H7 (cell line): ENCODE measurements at regions not wholly inside any gene's neighbourhood (a gene's known extent, or its start where the extent isn't known, plus 50 kb on each side); places are given as distances from the start of the nearest gene placed in this dataset.

Experiments used
- DNase-seq: peaks from one replicate; pipeline ENCODE4 v3.0.0; 2012
- H3K27me3 ChIP-seq: 2 replicates; pipeline ENCODE4 v1.6.0; 2011; ENCODE audit warnings: mild to moderate bottlenecking, low read length; ENCODE audit not compliant: control insufficient read depth, insufficient read depth
- H3K36me3 ChIP-seq: replicated peaks from 2 replicates; pipeline ENCODE4 v1.5.1; 2011; ENCODE audit warnings: low read length; ENCODE audit not compliant: control insufficient read depth, insufficient read depth
- H3K4me3 ChIP-seq: 2 replicates; pipeline ENCODE4 v1.5.1; 2011; ENCODE audit warnings: low read depth, mild to moderate bottlenecking, control low read depth, low read length, moderate library complexity; ENCODE audit not compliant: insufficient read depth

- Histone ChIP-seq H3K4me3 (no peak overlapping the region), H3K27me3 (no peaks in the 10 kb centered on the region), H3K36me3 (no peaks in the 10 kb centered on the region)
- DNase-seq: no peak
Observed at GRCh38 chr13:61180234-61180633, 235.4 kb downstream of the PCDH20 start.

- DNase-seq: no peak
- Histone ChIP-seq H3K36me3 (no peaks in the 10 kb centered on the region), H3K4me3 (no peak overlapping the region), H3K27me3 (no peaks in the 10 kb centered on the region)
Observed at GRCh38 chr13:61179741-61180140, 235.9 kb downstream of the PCDH20 start.

GRCh38 chr13:61170856-61171255, 244.8 kb downstream of the PCDH20 start:
- Histone ChIP-seq H3K4me3 (no peak overlapping the region), H3K36me3 (no peaks in the 10 kb centered on the region), H3K27me3 (no peaks in the 10 kb centered on the region)
- DNase-seq: no peak

GRCh38 chr13:61162636-61163035, 253.0 kb downstream of the PCDH20 start:
- DNase-seq: no peak
- Histone ChIP-seq H3K27me3 (no peaks in the 10 kb centered on the region), H3K4me3 (no peak overlapping the region), H3K36me3 (no peaks in the 10 kb centered on the region)

- DNase-seq: no peak
- no peak overlapping the region for H3K4me3 ChIP-seq
- H3K36me3 ChIP-seq: no peaks in the 10 kb centered on the region
- H3K27me3 ChIP-seq: no peaks in the 10 kb centered on the region
Observed at GRCh38 chr13:61162106-61162505, 253.5 kb downstream of the PCDH20 start.

- H3K36me3 ChIP-seq: no peaks in the 10 kb centered on the region
- H3K4me3 ChIP-seq: no peak overlapping the region
- no peak for DNase-seq
Observed at GRCh38 chr13:61156753-61157152, 258.9 kb downstream of the PCDH20 start.

GRCh38 chr13:61151062-61151461, 264.6 kb downstream of the PCDH20 start:
- Histone ChIP-seq H3K27me3 (no peaks in the 10 kb centered on the region), H3K36me3 (no peaks in the 10 kb centered on the region), H3K4me3 (no peak overlapping the region)
- DNase-seq: no peak

More at GRCh38 chr13:61156753-61157152, 258.9 kb downstream of the PCDH20 start:
- H3K27me3 ChIP-seq: no peaks in the 10 kb centered on the region

GRCh38 chr13:61149331-61149730, 266.3 kb downstream of the PCDH20 start:
- DNase-seq: no peak
- no peak overlapping the region for H3K4me3 ChIP-seq

GRCh38 chr13:61148691-61149315, 266.8 kb downstream of the PCDH20 start:
- Histone ChIP-seq H3K27me3 (no peaks in the 10 kb centered on the region), H3K4me3 (no peak overlapping the region), H3K36me3 (no peaks in the 10 kb centered on the region)
- no peak for DNase-seq

More at GRCh38 chr13:61149331-61149730, 266.3 kb downstream of the PCDH20 start:
- Histone ChIP-seq H3K36me3 (no peaks in the 10 kb centered on the region), H3K27me3 (no peaks in the 10 kb centered on the region)

GRCh38 chr13:61148211-61148610, 267.4 kb downstream of the PCDH20 start:
- H3K4me3 ChIP-seq: no peak overlapping the region
- DNase-seq: no peak
- H3K27me3 ChIP-seq: no peaks in the 10 kb centered on the region
- H3K36me3 ChIP-seq: no peaks in the 10 kb centered on the region

- DNase-seq: no peak
- H3K27me3 ChIP-seq: no peaks in the 10 kb centered on the region
- H3K36me3 ChIP-seq: no peaks in the 10 kb centered on the region
- H3K4me3 ChIP-seq: no peak overlapping the region
Observed at GRCh38 chr13:61146571-61146970, 269.1 kb downstream of the PCDH20 start.

- no peaks in the 10 kb centered on the region for H3K27me3 ChIP-seq
- H3K4me3 ChIP-seq: no peak overlapping the region
- DNase-seq: no peak
- no peaks in the 10 kb centered on the region for H3K36me3 ChIP-seq
Observed at GRCh38 chr13:61146158-61146557, 269.5 kb downstream of the PCDH20 start.

- DNase-seq: no peak
- no peaks in the 10 kb centered on the region for H3K27me3 ChIP-seq
- no peaks in the 10 kb centered on the region for H3K36me3 ChIP-seq
- H3K4me3 ChIP-seq: no peak overlapping the region
Observed at GRCh38 chr13:61144834-61145593, 270.6 kb downstream of the PCDH20 start.

GRCh38 chr13:61144301-61144700, 271.3 kb downstream of the PCDH20 start:
- Histone ChIP-seq H3K27me3 (no peaks in the 10 kb centered on the region), H3K4me3 (no peak overlapping the region), H3K36me3 (no peaks in the 10 kb centered on the region)
- no peak for DNase-seq

GRCh38 chr13:61142506-61142905, 273.1 kb downstream of the PCDH20 start:
- no peaks in the 10 kb centered on the region for H3K27me3 ChIP-seq
- H3K36me3 ChIP-seq: no peaks in the 10 kb centered on the region
- no peak overlapping the region for H3K4me3 ChIP-seq
- DNase-seq: no peak
